HL-60 (cell line): ENCODE measurements at regions not wholly inside any gene's neighbourhood (a gene's known extent, or its start where the extent isn't known, plus 50 kb on each side); places are given as distances from the start of the nearest gene placed in this dataset.

ENCODE experiments used
- GABPA ChIP-seq: IDR thresholded peaks from 2 replicates; pipeline ENCODE4 v1.6.1; 2012; ENCODE audit warnings: low read depth
- POLR2AphosphoS5 ChIP-seq: IDR thresholded peaks from 2 replicates; pipeline ENCODE4 v1.6.1; 2012; ENCODE audit warnings: low read depth
- SPI1 ChIP-seq: IDR thresholded peaks from 2 replicates; pipeline ENCODE4 v1.6.1; 2012; ENCODE audit warnings: low read depth, mild to moderate bottlenecking, borderline replicate concordance
- TF ChIP-seq, protein P1 (sequence below): IDR thresholded peaks from one replicate; pipeline ENCODE4 v1.5.1; 2011; ENCODE audit warnings: low read length, control low read depth, inconsistent platforms; ENCODE audit not compliant: insufficient read depth
- TF ChIP-seq, protein P2 (sequence below): IDR thresholded peaks from 2 replicates; pipeline ENCODE4 v1.6.1; 2012; ENCODE audit warnings: low read depth; ENCODE audit not compliant: insufficient replicate concordance

DNA sequence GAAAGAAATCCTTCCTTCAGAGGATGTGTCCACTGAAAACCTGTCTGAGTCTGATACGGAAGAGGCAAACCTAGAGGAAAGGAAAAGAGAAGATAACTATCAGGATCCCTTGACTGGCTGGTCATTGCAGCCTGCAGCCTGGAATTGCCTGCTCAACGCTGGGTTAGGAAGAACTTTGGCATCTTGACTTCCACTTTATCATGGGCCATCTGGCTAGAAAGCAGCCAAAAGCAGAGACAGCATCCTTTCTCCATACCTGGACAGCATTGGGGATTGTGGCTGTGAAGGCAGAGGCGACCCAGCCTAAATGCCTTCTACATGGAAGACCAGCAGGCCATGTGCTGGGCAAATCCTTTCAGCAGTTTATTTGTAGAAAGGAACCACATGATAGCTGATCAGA lies 58.7 kb upstream of the PTPN3 start:
- TF ChIP-seq POLR2AphosphoS5 (no peak), GABPA (no peak), SPI1 (no peak)
- TF ChIP-seq, protein P1, sequence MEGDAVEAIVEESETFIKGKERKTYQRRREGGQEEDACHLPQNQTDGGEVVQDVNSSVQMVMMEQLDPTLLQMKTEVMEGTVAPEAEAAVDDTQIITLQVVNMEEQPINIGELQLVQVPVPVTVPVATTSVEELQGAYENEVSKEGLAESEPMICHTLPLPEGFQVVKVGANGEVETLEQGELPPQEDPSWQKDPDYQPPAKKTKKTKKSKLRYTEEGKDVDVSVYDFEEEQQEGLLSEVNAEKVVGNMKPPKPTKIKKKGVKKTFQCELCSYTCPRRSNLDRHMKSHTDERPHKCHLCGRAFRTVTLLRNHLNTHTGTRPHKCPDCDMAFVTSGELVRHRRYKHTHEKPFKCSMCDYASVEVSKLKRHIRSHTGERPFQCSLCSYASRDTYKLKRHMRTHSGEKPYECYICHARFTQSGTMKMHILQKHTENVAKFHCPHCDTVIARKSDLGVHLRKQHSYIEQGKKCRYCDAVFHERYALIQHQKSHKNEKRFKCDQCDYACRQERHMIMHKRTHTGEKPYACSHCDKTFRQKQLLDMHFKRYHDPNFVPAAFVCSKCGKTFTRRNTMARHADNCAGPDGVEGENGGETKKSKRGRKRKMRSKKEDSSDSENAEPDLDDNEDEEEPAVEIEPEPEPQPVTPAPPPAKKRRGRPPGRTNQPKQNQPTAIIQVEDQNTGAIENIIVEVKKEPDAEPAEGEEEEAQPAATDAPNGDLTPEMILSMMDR, result no peak
- TF ChIP-seq, protein P2, sequence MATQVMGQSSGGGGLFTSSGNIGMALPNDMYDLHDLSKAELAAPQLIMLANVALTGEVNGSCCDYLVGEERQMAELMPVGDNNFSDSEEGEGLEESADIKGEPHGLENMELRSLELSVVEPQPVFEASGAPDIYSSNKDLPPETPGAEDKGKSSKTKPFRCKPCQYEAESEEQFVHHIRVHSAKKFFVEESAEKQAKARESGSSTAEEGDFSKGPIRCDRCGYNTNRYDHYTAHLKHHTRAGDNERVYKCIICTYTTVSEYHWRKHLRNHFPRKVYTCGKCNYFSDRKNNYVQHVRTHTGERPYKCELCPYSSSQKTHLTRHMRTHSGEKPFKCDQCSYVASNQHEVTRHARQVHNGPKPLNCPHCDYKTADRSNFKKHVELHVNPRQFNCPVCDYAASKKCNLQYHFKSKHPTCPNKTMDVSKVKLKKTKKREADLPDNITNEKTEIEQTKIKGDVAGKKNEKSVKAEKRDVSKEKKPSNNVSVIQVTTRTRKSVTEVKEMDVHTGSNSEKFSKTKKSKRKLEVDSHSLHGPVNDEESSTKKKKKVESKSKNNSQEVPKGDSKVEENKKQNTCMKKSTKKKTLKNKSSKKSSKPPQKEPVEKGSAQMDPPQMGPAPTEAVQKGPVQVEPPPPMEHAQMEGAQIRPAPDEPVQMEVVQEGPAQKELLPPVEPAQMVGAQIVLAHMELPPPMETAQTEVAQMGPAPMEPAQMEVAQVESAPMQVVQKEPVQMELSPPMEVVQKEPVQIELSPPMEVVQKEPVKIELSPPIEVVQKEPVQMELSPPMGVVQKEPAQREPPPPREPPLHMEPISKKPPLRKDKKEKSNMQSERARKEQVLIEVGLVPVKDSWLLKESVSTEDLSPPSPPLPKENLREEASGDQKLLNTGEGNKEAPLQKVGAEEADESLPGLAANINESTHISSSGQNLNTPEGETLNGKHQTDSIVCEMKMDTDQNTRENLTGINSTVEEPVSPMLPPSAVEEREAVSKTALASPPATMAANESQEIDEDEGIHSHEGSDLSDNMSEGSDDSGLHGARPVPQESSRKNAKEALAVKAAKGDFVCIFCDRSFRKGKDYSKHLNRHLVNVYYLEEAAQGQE, result no peak
